CD4-positive, alpha-beta T cell treated with Interleukin-17A for 4 hours (primary cell): ENCODE measurements at regions not wholly inside any gene's neighbourhood (a gene's known extent, or its start where the extent isn't known, plus 50 kb on each side); places are given as distances from the start of the nearest gene placed in this dataset.

Source experiments
- DNase-seq: peaks from one replicate; pipeline ENCODE4 v3.0.0-alpha.2; 2020; ENCODE audit warnings: mixed read lengths

DNA sequence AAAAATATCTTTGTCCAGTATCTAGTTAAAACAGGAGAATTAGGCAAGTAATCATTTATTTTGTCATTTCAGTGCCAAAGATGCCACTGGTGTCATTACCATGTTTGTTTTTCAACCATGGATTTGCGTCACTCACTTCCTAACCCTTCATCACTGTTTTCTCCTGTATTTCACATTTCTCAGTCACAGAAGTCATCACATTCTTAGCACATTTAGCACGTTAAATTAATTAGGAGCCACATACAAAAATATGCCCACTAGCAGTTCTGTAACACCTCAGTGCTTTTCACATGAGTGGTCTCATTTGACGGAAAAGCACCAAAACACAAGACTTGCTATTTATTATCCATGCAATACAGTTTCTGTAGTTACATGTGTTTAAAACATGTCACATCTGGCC lies 546.0 kb downstream of the METTL15 start:
- DNase-seq = no peak

DNA sequence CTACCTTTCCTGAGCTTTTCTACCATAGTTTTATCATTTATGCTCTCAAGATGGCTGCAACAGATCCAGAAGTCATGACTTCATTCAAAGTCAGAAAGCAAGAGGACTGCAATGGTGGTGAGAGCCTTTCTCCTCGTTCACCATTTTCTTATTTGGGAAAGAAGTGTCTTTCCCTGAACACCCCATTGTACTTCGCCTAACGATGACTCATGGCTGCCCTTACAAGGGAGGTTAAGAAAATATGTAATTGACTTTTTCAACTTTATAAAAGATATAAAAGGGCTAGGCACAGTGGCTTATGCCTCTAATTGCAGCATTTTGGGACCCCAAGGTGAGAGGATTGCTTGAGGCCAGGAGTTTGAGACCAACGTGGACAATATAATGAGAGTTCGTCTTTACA lies 541.7 kb downstream of the METTL15 start:
- no peak for DNase-seq

DNA sequence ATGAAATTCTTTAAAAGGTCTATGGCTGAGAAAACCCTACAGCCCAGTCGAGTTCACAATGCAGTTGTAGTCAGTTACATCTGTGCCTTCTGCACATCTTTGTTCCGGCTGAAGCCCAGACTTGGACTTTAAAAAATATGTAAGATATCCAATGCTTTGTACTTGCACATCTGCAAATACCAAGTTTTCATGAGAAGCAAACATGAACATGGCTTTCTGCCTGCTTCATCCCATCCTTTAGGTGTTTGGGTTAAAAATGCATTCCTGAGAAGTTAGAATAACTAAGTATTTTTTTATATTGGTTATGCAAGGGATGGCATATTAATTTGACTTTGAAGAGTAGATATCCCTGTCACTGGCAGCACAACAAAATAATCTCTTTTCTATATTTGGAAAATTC lies 528.4 kb downstream of the METTL15 start:
- no peak for DNase-seq

DNA sequence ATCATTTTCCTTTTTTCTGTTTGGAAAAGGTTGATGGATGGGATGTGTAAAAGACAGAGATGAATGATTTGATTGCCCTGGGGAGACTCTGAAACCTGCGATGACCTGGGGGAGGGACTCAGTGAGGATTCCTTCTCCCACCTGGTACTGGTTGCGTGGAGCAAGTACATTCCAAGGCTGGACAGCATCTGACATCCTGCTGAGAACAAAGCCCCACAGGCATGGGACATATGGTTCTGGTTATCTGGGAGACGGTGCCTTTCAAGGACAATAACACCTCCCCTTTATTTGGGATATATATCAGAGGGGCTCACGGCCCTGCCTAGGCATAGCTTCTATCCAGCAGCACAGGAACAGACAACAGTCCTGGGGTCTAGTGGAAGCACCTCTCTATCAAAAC lies 527.8 kb downstream of the METTL15 start:
- no peak for DNase-seq

DNA sequence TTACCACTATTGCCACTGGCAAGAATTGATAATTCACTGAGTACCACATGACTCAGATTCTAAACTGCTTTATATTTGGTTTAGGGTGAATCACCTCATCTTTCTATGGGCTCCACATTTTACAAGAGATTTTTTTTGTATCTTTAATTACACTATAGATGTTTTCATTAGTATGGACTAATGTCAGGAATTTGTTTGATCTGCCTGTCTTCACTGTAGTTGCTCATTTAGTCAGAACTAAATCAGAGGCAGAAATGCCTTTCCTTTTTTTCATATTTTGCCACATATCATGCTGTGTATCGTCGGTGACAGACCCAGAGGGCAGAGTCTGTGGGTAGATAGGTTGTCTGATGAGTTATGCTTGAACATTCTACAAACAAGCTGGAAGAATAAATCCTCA lies 524.1 kb downstream of the METTL15 start:
- DNase-seq = no peak

DNA sequence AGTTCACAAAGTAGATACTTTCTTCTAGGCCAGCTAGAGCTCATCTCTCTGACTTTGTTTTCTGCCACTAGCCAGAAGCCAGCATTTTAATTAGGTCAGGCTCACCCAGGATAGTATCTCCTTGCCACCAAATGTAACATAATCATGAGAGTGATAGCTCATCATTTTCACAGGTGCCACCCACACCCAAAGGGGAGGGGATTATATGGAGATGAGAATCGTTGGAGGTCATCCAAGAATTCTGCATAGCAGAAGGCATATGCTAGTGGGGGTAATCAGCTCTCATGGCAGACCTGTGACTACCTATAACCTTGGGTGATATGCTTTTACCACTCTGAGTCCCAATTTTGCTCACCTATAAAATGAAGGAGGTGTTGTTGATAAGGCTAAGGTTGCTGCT lies 523.0 kb downstream of the METTL15 start:
- no peak for DNase-seq

DNA sequence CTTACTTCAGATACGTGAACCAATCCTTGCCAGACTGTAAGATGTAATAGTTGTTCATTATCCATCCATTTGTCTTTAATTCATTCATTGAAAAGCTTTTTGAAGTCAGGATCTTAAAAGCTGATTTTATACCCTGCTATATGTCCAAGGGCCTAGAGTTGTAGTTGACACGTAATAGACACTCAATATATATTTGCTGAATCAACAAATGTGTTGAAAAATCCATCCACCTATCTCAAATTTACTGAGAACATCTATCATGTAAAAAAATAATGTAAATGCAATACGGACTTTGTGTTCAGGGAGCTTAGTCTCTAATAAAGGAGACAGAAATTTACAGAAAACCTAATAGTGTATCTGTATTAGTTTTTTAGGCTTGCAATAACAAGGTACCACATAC lies 521.0 kb downstream of the METTL15 start:
- DNase-seq = no peak

DNA sequence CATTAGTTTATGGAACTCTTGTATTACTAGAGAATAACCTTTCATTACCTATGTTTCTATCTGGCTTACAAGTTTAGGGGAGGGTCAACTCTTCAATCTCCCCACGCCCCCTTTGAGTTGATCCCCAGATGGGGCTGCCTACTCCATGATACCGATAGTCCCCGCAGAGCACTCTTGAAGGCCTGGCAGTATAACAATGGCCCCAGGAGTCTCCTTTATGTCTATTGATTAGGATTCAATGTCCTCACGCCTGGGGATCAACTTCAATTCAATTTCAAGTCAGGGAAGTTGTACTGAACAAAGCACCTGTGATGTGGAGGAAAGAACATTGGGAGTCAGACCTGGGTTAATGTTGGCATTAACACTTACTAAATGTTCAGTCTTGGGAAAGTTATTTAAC lies 520.2 kb downstream of the METTL15 start:
- DNase-seq = no peak

DNA sequence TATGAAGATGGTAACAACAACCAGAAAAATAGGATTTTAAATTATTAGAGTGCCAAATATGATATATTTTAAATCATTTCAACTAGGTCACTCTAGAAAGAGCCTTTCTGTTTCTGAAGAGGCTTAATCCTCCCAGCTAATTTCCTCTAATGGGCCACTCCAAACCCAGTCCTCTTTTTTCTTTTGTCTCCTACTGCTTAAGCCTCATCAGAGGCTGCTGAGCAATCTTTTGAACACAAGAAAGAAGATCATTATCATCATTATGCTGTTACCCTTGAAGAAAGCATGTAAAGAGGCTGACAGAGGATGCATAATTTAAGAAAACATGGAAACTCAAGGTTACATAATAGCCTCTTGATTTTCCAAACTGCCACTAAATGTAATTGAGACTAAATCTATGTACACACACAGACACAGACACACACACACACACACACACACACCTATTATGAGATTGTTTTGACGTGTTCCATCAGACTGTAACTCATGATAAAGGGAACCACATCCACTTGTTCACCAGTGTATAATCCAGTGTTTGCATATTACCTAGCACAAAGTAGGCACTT lies 519.6 kb downstream of the METTL15 start:
- no peak for DNase-seq

DNA sequence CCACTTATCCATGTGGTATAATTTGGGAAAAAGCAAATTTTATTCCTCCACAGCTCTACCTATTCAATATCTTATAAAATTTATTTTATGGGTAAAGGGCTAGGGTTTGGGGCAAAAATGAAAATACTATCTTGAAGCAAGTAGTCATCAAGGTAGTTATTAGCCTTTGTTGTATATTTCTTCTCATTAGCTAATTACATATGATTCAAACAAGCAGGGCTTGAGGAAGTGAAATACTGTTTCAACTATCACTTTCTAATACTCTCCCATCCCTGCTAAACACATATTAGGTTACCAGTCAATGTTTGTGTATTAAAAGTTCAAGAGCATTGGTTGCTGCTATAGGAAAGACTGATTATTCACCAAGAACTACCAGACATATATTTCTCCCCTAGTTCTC lies 517.3 kb downstream of the METTL15 start:
- DNase-seq = no peak

DNA sequence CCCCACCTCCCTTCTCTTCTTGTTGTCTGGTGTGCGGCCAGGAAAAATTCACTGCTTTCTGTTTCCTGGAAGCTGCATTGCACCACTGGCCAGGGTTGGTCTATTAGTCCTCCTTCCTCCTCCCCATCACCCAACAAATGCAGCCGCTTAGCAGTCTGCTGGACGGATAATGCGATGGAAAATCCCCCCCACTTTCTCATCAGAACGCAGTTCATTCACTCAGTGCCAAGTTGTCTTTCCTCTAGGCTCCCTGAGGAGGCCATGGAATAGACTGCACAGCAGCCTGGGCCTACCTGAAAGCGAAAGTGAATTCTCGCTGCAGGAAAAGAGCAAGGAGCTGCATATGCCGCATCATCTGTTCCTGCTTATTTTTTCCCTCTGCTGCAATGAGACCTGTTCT lies 513.6 kb downstream of the METTL15 start:
- DNase-seq = no peak

DNA sequence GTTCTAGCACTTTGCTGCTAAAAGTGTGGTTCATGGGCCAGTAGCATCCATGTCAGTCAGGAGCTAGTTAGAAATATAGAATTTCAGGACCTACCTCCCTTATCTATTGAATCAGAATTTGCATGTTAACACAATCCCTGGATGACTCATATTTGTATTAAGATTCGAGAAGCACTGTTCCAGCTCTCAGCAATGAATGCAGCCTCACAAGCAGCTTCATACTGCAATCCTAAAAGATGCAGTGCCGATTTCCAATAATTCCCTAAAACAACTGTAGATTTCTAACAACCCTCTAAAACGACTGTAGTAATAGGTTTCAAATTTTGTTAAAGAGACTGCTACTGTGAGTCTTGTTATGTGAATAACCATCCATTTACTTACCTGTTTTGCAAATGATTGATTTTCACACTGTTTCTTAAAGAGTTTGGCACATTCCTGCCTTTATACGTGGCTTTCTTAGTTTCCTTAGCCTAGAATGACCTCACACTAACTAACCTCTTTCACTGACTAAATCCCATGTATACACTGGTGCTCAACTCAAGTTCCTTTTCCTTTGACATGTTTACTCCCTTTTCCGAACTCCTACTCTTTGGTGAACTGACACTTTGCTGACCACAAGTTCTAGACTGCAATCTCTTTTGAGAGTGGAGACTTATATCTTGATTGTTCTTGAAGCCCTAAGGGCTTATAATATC lies 511.8 kb downstream of the METTL15 start:
- DNase-seq = no peak

DNA sequence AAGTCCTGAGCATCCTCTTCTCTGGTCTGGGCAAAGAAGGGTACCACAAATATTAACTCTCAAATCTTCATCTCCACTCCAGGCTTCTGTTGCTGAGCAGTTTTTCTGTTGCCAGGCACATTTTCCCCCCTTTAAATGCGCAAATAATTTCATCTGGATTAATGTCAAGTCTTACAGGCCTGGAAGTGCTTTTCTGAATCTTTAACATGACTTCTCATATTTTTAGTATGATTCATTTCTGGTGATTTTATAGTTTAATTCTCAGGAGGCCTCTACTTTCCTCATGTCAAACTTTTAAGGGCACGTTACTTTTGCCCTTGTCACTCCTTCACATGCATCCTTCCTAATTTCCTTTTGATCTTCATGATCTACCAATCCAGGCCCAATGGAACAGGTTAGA lies 510.2 kb downstream of the METTL15 start:
- no peak for DNase-seq

DNA sequence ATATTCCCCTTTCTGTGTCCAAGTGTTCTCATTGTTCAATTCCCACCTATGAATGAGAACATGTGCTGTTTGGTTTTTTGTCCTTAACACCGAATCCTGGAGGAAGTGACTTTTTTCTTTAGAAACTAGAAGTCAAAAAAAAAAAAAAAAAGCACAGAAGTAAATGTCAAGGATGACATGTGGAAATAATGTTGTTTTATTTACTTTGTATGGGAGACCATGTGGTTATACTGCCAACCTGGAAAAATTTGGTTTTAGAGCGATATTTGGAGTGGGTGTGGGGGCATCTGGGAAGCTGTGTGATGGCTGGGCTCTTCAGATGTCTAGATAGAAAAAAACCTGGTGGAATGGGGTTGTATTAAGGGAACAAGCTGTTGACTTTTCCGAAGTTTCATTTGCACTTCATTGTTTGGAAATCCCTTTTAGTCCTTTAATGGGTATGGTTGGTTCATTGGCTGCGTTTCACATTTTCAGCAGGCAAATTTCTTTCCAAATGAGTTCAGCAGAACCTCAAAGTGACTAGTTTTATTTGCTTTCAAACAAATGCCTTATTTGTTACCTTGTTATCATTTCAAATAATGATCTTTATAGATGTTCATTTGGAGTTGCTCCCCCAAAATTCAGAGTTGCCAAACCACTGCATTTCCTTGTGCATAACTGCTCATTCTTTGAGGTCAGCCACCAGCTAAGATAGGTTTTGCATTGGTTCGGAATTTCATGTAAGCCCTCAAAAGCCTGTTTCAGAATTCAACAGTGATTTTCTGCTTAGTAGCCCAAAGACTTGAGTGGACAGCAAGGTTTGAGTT lies 508.2 kb downstream of the METTL15 start:
- no peak for DNase-seq

DNA sequence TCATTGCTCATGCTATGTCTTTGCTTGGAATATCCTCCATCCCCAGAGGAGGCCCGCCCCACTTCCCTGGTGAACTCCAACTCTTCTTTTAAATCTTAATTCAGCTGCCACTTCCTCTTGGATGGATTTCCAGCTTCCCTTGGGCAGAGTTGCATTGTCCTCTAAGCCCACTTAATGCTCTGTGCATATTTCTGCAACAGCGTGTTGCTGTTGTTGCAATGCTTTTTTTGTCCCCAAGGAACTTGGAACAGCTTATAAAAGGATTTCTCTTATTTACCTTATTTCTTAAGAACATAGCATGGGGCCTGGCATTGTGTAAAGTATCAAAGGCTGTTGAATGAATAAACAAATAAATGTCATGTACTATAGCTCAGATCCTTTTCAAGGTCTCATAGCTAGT lies 507.4 kb downstream of the METTL15 start:
- DNase-seq = no peak

DNA sequence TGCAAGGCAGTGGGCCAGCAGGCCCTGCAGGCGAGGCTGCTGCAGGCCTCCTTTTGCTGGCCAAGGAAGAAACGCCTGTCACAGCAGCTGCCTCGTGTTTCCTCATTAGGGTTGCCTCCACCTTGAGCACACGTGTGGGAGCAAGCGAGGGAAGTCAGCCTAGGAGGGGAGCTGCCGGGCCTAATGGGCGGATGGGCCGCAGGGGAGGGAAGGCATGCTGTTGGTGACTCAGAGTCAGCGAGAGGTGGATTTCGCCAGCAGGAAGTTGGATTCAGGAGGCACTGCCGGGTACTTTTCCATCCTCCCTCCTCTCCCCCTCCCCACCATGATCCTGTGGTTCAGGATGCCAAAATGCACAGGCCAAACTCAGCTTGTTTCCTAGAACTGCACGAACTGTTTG lies 498.7 kb downstream of the METTL15 start:
- no peak for DNase-seq

DNA sequence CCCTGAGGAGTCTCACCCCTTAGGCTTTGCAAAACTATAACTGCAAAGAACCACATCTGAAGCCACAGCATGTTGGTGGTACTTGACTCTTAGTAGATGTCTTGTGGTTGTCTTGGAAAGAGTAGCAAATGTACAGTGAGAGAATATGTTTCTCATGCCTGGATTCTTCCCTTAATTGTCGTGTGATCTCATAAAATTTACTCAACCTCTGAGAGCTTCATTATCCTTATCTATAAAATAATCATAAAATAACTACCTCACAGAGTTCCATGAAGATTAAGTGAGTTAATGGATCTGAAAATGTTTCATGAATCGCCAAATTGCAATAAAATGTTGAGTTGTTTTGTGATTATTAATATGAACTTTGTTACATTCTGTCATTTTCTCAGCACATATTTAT lies 491.5 kb downstream of the METTL15 start:
- no peak for DNase-seq

DNA sequence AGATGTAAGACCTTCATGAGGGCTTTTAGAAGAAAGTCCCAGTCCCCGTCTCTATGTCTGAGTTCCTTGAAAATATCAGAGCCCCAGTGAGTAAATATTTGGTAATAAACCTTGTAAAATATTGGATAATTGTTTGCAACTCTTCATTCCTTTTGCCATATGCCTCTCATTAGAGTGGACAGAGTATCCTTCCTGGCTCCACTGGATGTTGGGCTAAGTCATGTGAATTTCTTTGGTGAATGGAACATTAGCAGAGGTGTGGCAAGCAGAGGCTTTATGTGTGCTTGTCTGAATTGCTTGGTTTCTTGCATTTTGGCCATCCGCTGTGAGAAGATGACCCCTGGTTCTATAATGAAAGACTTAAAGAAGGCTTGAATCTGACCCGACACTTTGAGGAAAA lies 490.3 kb downstream of the METTL15 start:
- no peak for DNase-seq

DNA sequence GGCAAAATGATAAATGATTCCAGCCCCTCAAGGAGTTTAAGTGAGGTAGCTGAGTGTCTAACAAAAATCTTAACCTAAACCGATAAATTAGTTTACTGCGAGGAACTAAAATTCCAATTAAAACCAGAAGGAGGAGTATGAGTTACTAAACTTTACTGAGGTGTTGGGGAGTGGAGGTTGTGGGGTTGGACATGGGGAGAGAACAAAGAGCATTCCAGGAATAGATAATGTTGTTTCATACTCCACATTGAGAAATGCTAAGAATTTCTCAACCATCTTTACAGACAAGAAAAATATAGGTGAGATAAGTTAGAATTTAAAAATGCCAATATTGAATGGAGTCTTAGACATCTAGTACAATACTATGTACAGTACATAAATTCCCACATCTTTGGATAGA lies 488.6 kb downstream of the METTL15 start:
- no peak for DNase-seq

DNA sequence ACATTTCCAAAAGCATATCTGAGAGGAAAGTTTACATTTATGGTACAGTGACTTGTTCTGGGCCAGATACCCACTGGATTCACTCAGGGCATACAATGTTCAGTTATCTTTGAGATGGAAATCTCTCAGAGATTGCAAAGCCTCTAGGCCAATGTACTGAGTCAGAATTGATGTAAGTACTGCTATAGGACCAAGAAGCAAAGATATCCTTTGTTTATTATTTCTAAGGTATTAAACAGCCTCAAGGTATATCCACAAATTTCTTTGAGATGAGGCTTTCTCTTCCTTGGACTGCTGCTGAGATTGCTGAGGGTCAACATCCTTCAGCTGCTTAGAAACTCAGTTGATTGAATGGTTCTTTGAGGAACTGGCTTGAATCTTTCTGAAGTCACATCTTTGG lies 484.0 kb downstream of the METTL15 start:
- DNase-seq = no peak

DNA sequence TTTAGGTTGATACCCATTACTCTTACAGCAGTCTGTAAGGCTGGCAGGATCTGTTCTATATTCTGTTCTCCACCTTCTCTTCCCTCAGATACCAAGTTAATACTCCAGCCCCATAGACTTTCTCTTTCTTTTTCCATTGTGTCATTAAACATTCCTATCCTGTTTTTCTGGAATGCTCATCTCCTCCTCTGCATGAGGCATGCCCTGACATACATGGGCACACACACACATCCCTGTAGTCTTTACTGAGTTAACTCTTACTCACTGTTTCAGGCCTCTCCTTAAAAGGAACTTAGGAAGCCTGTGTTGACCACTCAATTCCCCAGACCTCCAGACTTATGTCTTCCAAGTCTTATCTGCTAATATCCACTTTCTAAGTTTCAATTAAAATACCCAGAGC lies 476.8 kb downstream of the METTL15 start:
- no peak for DNase-seq

DNA sequence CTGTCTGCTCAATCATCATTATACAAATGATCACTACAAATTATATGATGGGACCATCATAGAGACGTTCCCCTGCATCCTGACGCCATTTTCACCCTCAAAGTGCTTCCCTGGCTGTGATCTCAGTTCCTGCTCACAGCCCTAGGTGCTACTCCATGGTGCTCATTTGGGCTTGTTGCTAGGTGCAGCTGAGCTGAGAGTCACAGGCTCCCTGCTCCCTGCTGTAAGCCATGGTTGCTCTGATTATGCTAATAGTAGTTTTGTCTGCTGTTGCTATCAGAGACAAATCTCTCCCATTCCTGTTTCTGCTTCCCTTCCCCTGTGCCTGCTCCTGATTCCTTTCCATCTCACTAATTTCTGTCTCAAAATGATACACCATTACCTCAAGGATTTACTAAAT lies 474.3 kb downstream of the METTL15 start:
- no peak for DNase-seq

DNA sequence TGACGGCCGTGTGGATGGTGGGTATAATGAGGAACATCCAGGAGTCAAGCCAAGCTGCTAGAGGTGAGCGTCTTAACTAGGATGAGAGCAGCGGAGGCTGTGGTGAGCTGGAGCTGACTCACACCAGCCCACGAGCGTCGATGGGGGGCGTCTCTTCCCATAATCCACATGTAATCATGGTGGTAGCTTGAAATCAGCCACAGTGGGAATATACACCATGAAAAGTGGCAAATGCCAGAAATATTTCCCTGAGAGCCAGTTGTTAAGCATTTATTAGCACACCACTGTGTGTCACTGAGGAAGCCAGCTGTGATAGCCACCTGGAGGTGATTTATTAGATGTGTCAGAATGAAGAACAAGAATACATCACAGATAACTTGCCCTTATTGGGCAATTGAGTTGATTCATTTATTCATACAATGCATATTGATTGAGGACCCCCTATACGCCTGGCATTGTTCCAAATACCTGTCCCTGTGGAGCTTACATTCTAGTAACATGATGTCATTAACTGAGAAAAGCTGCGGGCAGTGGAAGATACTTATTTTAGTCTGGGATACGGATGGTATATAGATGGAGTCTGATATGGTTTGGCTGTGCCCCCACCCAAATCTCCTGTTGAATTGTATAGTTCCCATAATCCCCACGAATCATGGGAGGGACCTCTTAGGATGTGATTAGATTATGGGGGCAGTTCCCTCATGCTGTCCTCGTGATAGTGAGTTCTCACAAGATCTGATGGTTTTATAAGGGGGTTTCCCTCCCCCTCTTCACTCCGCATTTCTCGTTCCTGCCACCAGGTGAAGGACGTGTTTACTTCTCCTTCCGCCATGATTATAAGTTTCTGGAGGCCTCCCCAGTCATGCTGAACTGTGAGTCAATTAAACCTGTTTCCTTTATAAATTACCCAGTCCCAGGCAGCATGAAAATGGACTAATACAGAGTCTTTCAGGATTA lies 473.4 kb downstream of the METTL15 start:
- DNase-seq = no peak
